DMS153 treated with DMSO at 0.1 percent for 48 hours (cell line): ENCODE measurements at regions not wholly inside any gene's neighbourhood (a gene's known extent, or its start where the extent isn't known, plus 50 kb on each side); places are given as distances from the start of the nearest gene placed in this dataset.
"Not testable (repeated sequence)": the region's sequence is repeated elsewhere in the genome, so short reads cannot be mapped to it uniquely, and the experiment has no call there.

Experiments
- DNase-seq: peaks from one replicate; lab custom pipeline; 2025; ENCODE audit not compliant: unreplicated experiment; lab: John Stamatoyannopoulos, UW

- DNase-seq, result no peak
These were observed 1505.0 kb downstream of the SI start for GRCh38 chr3:163573324-163573723.

- no peak for DNase-seq
These were observed 1505.4 kb downstream of the SI start for GRCh38 chr3:163572856-163573255.

GRCh38 chr3:163563485-163563884 lies 1514.8 kb downstream of the SI start:
- no peak for DNase-seq

GRCh38 chr3:163562625-163563024 lies 1515.7 kb downstream of the SI start:
- DNase-seq, result no peak

- no peak for DNase-seq
These were observed 1517.1 kb downstream of the SI start for GRCh38 chr3:163561151-163561550.

GRCh38 chr3:163560459-163560858 lies 1517.8 kb downstream of the SI start:
- DNase-seq, result no peak

GRCh38 chr3:163556813-163557523 lies 1521.3 kb downstream of the SI start:
- no peak for DNase-seq

GRCh38 chr3:163555918-163556317 lies 1522.4 kb downstream of the SI start:
- no peak for DNase-seq

- DNase-seq, result no peak
These were observed 1525.7 kb downstream of the SI start for GRCh38 chr3:163552659-163552966.

GRCh38 chr3:163551915-163552658 lies 1526.2 kb downstream of the SI start:
- DNase-seq, result not testable (repeated sequence)

GRCh38 chr3:163548015-163548414 lies 1530.3 kb downstream of the SI start:
- no peak for DNase-seq

GRCh38 chr3:163547014-163547685 lies 1531.1 kb downstream of the SI start:
- DNase-seq, result no peak

GRCh38 chr3:163543662-163544061 lies 1534.6 kb downstream of the SI start:
- no peak for DNase-seq

- no peak for DNase-seq
These were observed 1536.7 kb downstream of the SI start for GRCh38 chr3:163541629-163542028.

- no peak for DNase-seq
These were observed 1539.9 kb downstream of the SI start for GRCh38 chr3:163538387-163538786.

- no peak for DNase-seq
These were observed 1544.9 kb downstream of the SI start for GRCh38 chr3:163533381-163533780.

GRCh38 chr3:163523375-163523774 lies 1554.9 kb downstream of the SI start:
- DNase-seq, result no peak

- no peak for DNase-seq
These were observed 1557.0 kb downstream of the SI start for GRCh38 chr3:163521261-163521660.

GRCh38 chr3:163518065-163518464 lies 1560.2 kb downstream of the SI start:
- no peak for DNase-seq

GRCh38 chr3:163513149-163513657 lies 1565.1 kb downstream of the SI start:
- no peak for DNase-seq

- no peak for DNase-seq
These were observed 1570.1 kb downstream of the SI start for GRCh38 chr3:163508206-163508605.

GRCh38 chr3:163504974-163505373 lies 1573.3 kb downstream of the SI start:
- no peak for DNase-seq
